ENCODE measurements at regions not wholly inside any gene's neighbourhood (a gene's known extent, or its start where the extent isn't known, plus 50 kb on each side); places are given as distances from the start of the nearest gene placed in this dataset.

DNA sequence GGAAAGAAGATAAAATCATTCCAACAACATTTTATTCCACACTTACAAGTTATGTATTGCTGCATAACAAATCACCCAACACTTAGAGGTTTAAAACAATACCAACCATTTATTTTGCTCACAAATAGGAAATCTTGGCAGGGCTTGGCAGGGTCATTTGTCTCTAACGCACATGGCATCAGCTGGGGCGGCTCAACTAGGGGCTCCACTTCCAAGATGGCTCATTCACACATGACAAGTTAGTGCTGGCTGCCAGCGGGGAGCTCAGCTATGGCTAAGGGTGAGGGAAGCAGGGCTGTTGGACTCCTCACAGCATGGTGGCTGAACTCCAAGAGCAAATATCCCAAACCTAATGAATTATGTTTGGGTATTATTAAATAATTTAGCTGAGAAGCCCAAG lies 377.0 kb downstream of the ZNF674 start:
- no peak overlapping the region for H2AFZ ChIP-seq (ENCODE audit: low read length)
- DNase-seq, result no peak
- H4K5ac ChIP-seq (ENCODE audit: insufficient read length, low read depth, low read length), result no peak overlapping the region
- no peak overlapping the region for H3K14ac ChIP-seq (ENCODE audit: insufficient read depth, low read length)
- H3K9me3 Mint-ChIP-seq, result peaks cover 57 to 66% of the 10 kb centered on the region in 2 experiments
- no peak overlapping the region for H2BK15ac ChIP-seq (ENCODE audit: low read depth, low read length)
- no peaks in the 10 kb centered on the region for H3K79me2 ChIP-seq (ENCODE audit: insufficient read depth, low read length)
- no peak overlapping the region for H3K9ac ChIP-seq (ENCODE audit: extremely low read depth, insufficient read length, low read length)
- H3K36me3 Mint-ChIP-seq (ENCODE audit: insufficient read depth in 1 of 3, low read depth in 3 of 3), result no peaks in the 10 kb centered on the region; a peak in 1 of 7 replicates
- no peak overlapping the region for H3K23ac ChIP-seq (ENCODE audit: insufficient read length, low read depth, low read length)
- H3K27me3 Mint-ChIP-seq (ENCODE audit: low read depth), result no peaks in the 10 kb centered on the region; the same call in 1 of the 2 replicates
- H3K4me1 Mint-ChIP-seq, result no peaks in the 10 kb centered on the region
- H3K4ac ChIP-seq (ENCODE audit: low read depth, low read length), result no peak overlapping the region
- no peak overlapping the region for H4K91ac ChIP-seq (ENCODE audit: insufficient read length, low read depth, low read length)
- H2BK5ac ChIP-seq (ENCODE audit: insufficient read length, low read length), result no peak overlapping the region
- H2AK5ac ChIP-seq (ENCODE audit: insufficient read length, low read length), result no peak overlapping the region
- H3K4me1 ChIP-seq (ENCODE audit: insufficient read depth, low read length), result no peaks in the 10 kb centered on the region
- H3K56ac ChIP-seq (ENCODE audit: insufficient read length, low read depth, low read length), result no peak overlapping the region
- no peak overlapping the region for H3K4me2 ChIP-seq (ENCODE audit: insufficient read depth, insufficient read length, low read length)
- H3K27ac ChIP-seq (ENCODE audit: insufficient read length, low read depth, low read length), result no peak overlapping the region
- no CpG with 5 or more reads among the region's 3 CpGs for whole genome bisulfite sequencing (ENCODE audit: extremely low coverage, insufficient read length, low lambda C conversion rate)
- H3K4me3 Mint-ChIP-seq, result no peak overlapping the region
- TF ChIP-seq CTCF (conservative IDR thresholded peaks at IDR 0.05), result no peak
- H2BK20ac ChIP-seq (ENCODE audit: low read depth, low read length, poor library complexity, severe bottlenecking), result no peak overlapping the region
- no peaks in the 10 kb centered on the region for H3K23me2 ChIP-seq (ENCODE audit: insufficient read length, low read depth, low read length, poor library complexity, severe bottlenecking)
- no peaks in the 10 kb centered on the region for H4K20me1 ChIP-seq (ENCODE audit: control insufficient read depth, insufficient read depth, insufficient read length)
- H3T11ph ChIP-seq (ENCODE audit: low read length), result no peak overlapping the region
- H2BK12ac ChIP-seq (ENCODE audit: insufficient read length, low read depth, low read length), result no peak overlapping the region
- no peaks in the 10 kb centered on the region for H3K27me3 ChIP-seq (ENCODE audit: insufficient read depth, low read length)
- H4K8ac ChIP-seq (replicated peaks; ENCODE audit: insufficient read length, low read depth, low read length), result no peak overlapping the region
- H3K79me1 ChIP-seq (ENCODE audit: insufficient read depth, low read depth, low read length, poor library complexity, severe bottlenecking), result no peaks in the 10 kb centered on the region
- no peak overlapping the region for H2BK120ac ChIP-seq (ENCODE audit: low read depth, low read length, poor library complexity, severe bottlenecking)
- no peak overlapping the region for H3K18ac ChIP-seq (ENCODE audit: insufficient read length, low read depth, low read length)
- H3K27ac Mint-ChIP-seq, result no peak overlapping the region
- no peaks in the 10 kb centered on the region for H3K9me3 ChIP-seq (ENCODE audit: control insufficient read depth, low read depth, low read length)
